ENCODE measurements at regions not wholly inside any gene's neighbourhood (a gene's known extent, or its start where the extent isn't known, plus 50 kb on each side); places are given as distances from the start of the nearest gene placed in this dataset.

DNA sequence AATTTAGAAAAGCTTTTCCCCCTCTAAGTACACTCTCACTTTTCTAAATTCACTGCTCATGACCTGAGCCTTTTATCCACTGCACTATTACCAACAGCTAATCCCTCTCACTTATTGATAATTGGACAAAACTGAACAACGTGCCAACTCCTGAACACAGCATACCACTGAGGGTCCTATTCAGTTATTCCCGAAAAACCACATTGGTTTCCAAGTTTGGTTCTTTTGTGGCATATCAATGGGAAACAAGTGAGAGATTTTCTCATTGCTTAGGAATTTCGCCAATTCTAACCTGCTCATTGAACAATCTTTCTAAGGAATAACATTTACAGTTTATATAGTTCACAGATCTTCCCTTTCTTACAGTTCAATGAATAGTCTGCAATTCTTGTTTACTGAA is 977.4 kb downstream of the TMEM182 start:
- TF ChIP-seq, protein P1, sequence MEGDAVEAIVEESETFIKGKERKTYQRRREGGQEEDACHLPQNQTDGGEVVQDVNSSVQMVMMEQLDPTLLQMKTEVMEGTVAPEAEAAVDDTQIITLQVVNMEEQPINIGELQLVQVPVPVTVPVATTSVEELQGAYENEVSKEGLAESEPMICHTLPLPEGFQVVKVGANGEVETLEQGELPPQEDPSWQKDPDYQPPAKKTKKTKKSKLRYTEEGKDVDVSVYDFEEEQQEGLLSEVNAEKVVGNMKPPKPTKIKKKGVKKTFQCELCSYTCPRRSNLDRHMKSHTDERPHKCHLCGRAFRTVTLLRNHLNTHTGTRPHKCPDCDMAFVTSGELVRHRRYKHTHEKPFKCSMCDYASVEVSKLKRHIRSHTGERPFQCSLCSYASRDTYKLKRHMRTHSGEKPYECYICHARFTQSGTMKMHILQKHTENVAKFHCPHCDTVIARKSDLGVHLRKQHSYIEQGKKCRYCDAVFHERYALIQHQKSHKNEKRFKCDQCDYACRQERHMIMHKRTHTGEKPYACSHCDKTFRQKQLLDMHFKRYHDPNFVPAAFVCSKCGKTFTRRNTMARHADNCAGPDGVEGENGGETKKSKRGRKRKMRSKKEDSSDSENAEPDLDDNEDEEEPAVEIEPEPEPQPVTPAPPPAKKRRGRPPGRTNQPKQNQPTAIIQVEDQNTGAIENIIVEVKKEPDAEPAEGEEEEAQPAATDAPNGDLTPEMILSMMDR (IDR thresholded peaks at IDR 0.05) = no peak
- TF ChIP-seq POLR2A (IDR thresholded peaks at IDR 0.05) (no peak), POLR2AphosphoS5 (IDR thresholded peaks at IDR 0.05) (no peak)
